Lower lobe of right lung (tissue), 2 donors: ENCODE measurements at regions not wholly inside any gene's neighbourhood (a gene's known extent, or its start where the extent isn't known, plus 50 kb on each side); places are given as distances from the start of the nearest gene placed in this dataset.

Experiments used
- ATAC-seq, 2 donors: fragments of 200-7000 bp; cut with Tn5 transposase; one replicate each; pipeline ENCODE4 v1.9.1; 2020 to 2022; ENCODE audit warnings: mild to moderate bottlenecking in 2 of 2, moderate library complexity in 2 of 2
- DNase-seq: peaks from one replicate; pipeline ENCODE4 v3.0.0-alpha.2; 2020
- H3K27ac ChIP-seq: fragments of 200-600 bp; one replicate; pipeline ENCODE4 v1.8.0; 2022
- H3K27me3 ChIP-seq: fragments of 200-600 bp; one replicate; pipeline ENCODE4 v1.8.0; 2022; ENCODE audit warnings: low read depth
- H3K36me3 ChIP-seq: fragments of 200-600 bp; one replicate; pipeline ENCODE4 v1.8.0; 2022; ENCODE audit warnings: mild to moderate bottlenecking
- H3K4me1 ChIP-seq: fragments of 200-600 bp; one replicate; pipeline ENCODE4 v1.8.0; 2022
- H3K4me3 ChIP-seq: fragments of 200-600 bp; one replicate; pipeline ENCODE4 v1.8.0; 2022; ENCODE audit warnings: mild to moderate bottlenecking
- H3K9me3 ChIP-seq: fragments of 200-600 bp; one replicate; pipeline ENCODE4 v1.8.0; 2022
- CTCF ChIP-seq: fragments of 200-600 bp; IDR thresholded peaks from one replicate; pipeline ENCODE4 v1.8.0; 2022; ENCODE audit warnings: antibody characterized with exemption, mild to moderate bottlenecking
- intact Hi-C: fragments of 100-400 bp; cut with DNase I; formaldehyde crosslinking; loops from one replicate; pipeline ENCODE4 v1.11.0; 2022
- donor health status: DM: no; HTN: yes; CAD: no; lungs with severe emphysema.

DNA sequence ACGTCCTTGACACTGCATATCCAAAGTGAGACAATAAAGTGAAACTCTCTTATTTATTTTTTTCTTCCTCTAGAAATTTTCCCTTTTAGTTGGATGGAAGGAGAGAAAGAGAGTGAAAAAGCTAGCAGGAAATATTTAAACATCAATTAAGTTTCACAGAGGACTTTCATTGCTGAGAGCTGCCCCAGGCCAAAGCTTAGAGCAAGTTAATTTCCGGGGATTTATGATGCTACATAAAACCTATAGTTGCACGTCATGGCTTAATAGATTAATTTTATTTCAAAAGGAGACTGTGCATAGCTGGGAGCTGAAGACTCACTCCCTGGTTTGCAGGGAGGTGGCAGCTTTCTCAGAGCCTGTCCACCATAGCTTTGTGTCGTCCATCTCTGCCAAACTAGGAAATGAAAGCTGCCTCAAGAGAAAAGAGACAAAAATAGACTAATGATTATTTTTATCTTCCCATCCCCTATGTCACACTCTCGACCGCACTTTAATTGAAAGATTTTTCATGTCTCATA is 323.3 kb upstream of the RAB6C start:
- no peaks in the 10 kb centered on the region for H3K27me3 ChIP-seq
- no peak overlapping the region for H3K4me3 ChIP-seq
- no peaks in the 10 kb centered on the region for H3K36me3 ChIP-seq
- intact Hi-C loops = no loop called here
- DNase-seq = no peak
- H3K27ac ChIP-seq = no peak overlapping the region
- TF ChIP-seq CTCF = no peak
- H3K4me1 ChIP-seq = no peaks in the 10 kb centered on the region
- no peak for ATAC-seq
- H3K9me3 ChIP-seq = no peaks in the 10 kb centered on the region

DNA sequence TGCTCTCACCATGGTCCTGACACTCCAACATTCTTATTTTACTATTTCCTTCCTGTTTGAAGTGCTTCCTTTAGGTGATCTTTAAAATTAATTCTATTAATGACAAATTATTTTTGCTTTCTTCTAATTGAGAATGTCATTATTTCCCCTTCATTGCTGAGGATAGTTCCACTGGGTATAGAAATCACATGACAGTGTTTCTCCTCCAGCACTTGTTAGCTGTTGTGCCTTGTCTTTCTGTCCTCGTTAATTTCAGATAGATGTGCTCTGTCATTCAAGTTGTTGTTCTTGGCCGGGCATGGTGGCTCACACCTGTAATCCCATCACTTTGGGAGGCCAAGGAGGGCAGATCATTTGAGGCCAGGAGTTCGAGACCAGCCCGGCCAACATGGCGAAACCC is 321.0 kb upstream of the RAB6C start:
- H3K27me3 ChIP-seq = no peaks in the 10 kb centered on the region
- ATAC-seq = no peak
- no peak for DNase-seq
- H3K9me3 ChIP-seq = no peaks in the 10 kb centered on the region
- no peaks in the 10 kb centered on the region for H3K4me1 ChIP-seq
- no peak overlapping the region for H3K27ac ChIP-seq
- no peak overlapping the region for H3K4me3 ChIP-seq
- TF ChIP-seq CTCF = no peak
- intact Hi-C loops = no loop called here
- H3K36me3 ChIP-seq = no peaks in the 10 kb centered on the region

- Histone ChIP-seq H3K4me3 (no peak overlapping the region), H3K27me3 (no peaks in the 10 kb centered on the region), H3K36me3 (no peaks in the 10 kb centered on the region), H3K4me1 (no peaks in the 10 kb centered on the region), H3K9me3 (no peaks in the 10 kb centered on the region), H3K27ac (no peak overlapping the region)
- no peak for TF ChIP-seq CTCF
- no peak for ATAC-seq
- intact Hi-C loops = no loop called here
- DNase-seq = no peak
Measured at GRCh38 chr2:129661935-129662334, 317.5 kb upstream of the RAB6C start.

GRCh38 chr2:129667577-129667976 is 311.9 kb upstream of the RAB6C start:
- H3K27me3 ChIP-seq = no peaks in the 10 kb centered on the region
- no peak for DNase-seq
- no peak overlapping the region for H3K27ac ChIP-seq
- TF ChIP-seq CTCF = no peak
- intact Hi-C loops = no loop called here
- H3K36me3 ChIP-seq = no peaks in the 10 kb centered on the region
- H3K4me3 ChIP-seq = no peak overlapping the region
- H3K9me3 ChIP-seq = no peaks in the 10 kb centered on the region
- no peak for ATAC-seq
- no peaks in the 10 kb centered on the region for H3K4me1 ChIP-seq

GRCh38 chr2:129672521-129672920 is 306.9 kb upstream of the RAB6C start:
- DNase-seq (no peak), ATAC-seq (no peak)
- no peaks in the 10 kb centered on the region for H3K9me3 ChIP-seq
- no peak overlapping the region for H3K4me3 ChIP-seq
- H3K27ac ChIP-seq = no peak overlapping the region
- intact Hi-C loops = no loop called here
- no peaks in the 10 kb centered on the region for H3K36me3 ChIP-seq
- H3K27me3 ChIP-seq = no peaks in the 10 kb centered on the region
- no peak for TF ChIP-seq CTCF
- no peaks in the 10 kb centered on the region for H3K4me1 ChIP-seq

- DNase-seq (no peak), ATAC-seq (no peak)
- H3K4me3 ChIP-seq = no peak overlapping the region
- H3K9me3 ChIP-seq = no peaks in the 10 kb centered on the region
- H3K27ac ChIP-seq = no peak overlapping the region
- no peaks in the 10 kb centered on the region for H3K27me3 ChIP-seq
- no peaks in the 10 kb centered on the region for H3K36me3 ChIP-seq
- intact Hi-C loops = no loop called here
- no peak for TF ChIP-seq CTCF
- no peaks in the 10 kb centered on the region for H3K4me1 ChIP-seq
Measured at GRCh38 chr2:129673234-129673633, 306.2 kb upstream of the RAB6C start.
